ENCODE measurements at regions not wholly inside any gene's neighbourhood (a gene's known extent, or its start where the extent isn't known, plus 50 kb on each side); places are given as distances from the start of the nearest gene placed in this dataset.

DNA sequence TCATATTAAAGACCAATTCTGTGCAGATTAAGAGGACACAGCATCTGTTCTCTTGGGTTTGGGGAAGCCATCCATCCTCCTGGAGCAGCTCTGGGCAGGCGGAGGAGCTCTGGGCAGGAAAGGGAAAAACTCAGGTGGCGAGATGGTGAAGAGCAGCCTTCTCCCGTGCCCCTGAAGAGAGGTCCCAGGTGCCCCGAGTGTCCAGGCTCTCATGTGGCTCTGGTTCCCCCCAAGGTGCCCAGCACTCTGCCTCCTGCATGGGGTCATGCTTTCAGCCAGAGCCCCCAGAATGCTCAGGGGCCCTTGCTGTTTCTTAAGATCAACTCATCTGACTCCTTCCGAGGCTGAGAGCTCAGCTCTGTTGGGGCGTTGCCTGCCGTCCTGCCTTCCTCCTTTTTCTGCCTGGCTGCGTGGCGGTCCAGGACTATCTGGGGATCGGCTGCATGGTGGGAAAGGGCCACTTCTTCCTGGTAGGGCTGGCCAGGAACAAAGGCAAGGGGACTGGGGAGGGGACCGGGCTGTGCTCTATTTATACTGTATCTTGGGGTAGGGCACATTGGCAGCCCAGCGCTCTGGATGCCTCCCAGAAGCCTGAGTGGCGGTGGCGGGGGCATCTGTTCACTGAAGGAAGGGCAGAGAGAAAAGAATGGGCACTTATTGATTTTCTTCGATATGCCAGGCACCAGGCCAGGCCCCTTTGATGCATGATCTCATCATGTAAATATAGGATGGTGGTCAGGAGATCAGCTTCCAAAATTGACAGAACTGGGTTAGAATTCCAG lies 103.2 kb upstream of the SDK2 start:
- TF ChIP-seq JUN (IDR thresholded peaks at IDR 0.05; ENCODE audit: low read depth, low read length): no peak
- TF ChIP-seq NRF1 (IDR thresholded peaks at IDR 0.05; ENCODE audit: low read depth, low read length): no peak
- TF ChIP-seq SRF (IDR thresholded peaks at IDR 0.05; ENCODE audit: low read depth, low read length): no peak
- no peak for TF ChIP-seq SP2 (IDR thresholded peaks at IDR 0.05; ENCODE audit: low read length)
- TF ChIP-seq POLR2A (IDR thresholded peaks at IDR 0.05; ENCODE audit: control extremely low read depth in 1 of 2, low read depth in 2 of 2, low read length in 2 of 2): no peak
- TF ChIP-seq SAP30 (IDR thresholded peaks at IDR 0.05; ENCODE audit: insufficient read depth, insufficient replicate concordance, low read length): no peak
- TF ChIP-seq, protein P1, sequence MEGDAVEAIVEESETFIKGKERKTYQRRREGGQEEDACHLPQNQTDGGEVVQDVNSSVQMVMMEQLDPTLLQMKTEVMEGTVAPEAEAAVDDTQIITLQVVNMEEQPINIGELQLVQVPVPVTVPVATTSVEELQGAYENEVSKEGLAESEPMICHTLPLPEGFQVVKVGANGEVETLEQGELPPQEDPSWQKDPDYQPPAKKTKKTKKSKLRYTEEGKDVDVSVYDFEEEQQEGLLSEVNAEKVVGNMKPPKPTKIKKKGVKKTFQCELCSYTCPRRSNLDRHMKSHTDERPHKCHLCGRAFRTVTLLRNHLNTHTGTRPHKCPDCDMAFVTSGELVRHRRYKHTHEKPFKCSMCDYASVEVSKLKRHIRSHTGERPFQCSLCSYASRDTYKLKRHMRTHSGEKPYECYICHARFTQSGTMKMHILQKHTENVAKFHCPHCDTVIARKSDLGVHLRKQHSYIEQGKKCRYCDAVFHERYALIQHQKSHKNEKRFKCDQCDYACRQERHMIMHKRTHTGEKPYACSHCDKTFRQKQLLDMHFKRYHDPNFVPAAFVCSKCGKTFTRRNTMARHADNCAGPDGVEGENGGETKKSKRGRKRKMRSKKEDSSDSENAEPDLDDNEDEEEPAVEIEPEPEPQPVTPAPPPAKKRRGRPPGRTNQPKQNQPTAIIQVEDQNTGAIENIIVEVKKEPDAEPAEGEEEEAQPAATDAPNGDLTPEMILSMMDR (IDR thresholded peaks at IDR 0.05; ENCODE audit: control extremely low read depth in 1 of 3, insufficient read depth in 1 of 3, low read depth in 1 of 3, low read length in 3 of 3): no peak
- Histone ChIP-seq H2AFZ (ENCODE audit: low read length) (no peak overlapping the region), H3K27ac (ENCODE audit: low read depth, low read length) (no peak overlapping the region), H3K79me2 (ENCODE audit: control insufficient read depth in 1 of 2, insufficient read depth in 2 of 2, low read length in 2 of 2) (no peaks in the 10 kb centered on the region), H3K23me2 (ENCODE audit: low read depth, low read length) (no peaks in the 10 kb centered on the region), H4K5ac (ENCODE audit: insufficient read length, low read depth, low read length) (no peak overlapping the region), H3K4ac (replicated peaks; ENCODE audit: insufficient read length, low read depth, low read length) (no peak overlapping the region), H2BK120ac (replicated peaks; ENCODE audit: low read depth, low read length) (no peak overlapping the region), H3K9ac (replicated peaks in 1 of 4; ENCODE audit: extremely low read depth in 1 of 4, low read depth in 3 of 4, low read length in 3 of 4) (no peak overlapping the region), H3K56ac (replicated peaks; ENCODE audit: insufficient read length, low read depth, low read length) (no peak overlapping the region), H4K8ac (ENCODE audit: extremely low read depth, insufficient read depth, low read length) (no peak overlapping the region), H2BK5ac (ENCODE audit: low read depth, low read length) (no peak overlapping the region), H3K27me3 (replicated peaks in 1 of 4; ENCODE audit: control insufficient read depth in 3 of 4, extremely low read depth in 1 of 4, insufficient read depth in 3 of 4, low read length in 3 of 4) (no peaks in the 10 kb centered on the region), H2BK12ac (ENCODE audit: low read depth, low read length) (no peak overlapping the region), H3K14ac (ENCODE audit: insufficient read length) (no peak overlapping the region), H3K4me2 (ENCODE audit: insufficient read depth in 1 of 2, low read depth in 2 of 2, low read length in 2 of 2) (no peak overlapping the region), H2AK5ac (ENCODE audit: low read depth, low read length) (no peak overlapping the region; the same call in 1 of the 2 replicates), H3K4me1 (replicated peaks in 1 of 4; ENCODE audit: control insufficient read depth in 3 of 4, insufficient read depth in 4 of 4, low read length in 3 of 4) (peaks cover 0 to 3% (median 0%) of the 10 kb centered on the region in 4 experiments; a peak in 1 of 7 replicates), H4K91ac (replicated peaks; ENCODE audit: insufficient read length, low read length) (no peak overlapping the region), H2BK15ac (ENCODE audit: low read length) (no peak overlapping the region), H2BK20ac (ENCODE audit: low read length) (no peak overlapping the region), H3K18ac (ENCODE audit: extremely low read depth, low read length) (no peak overlapping the region), H3K9me3 (ENCODE audit: insufficient read depth in 2 of 2, low read depth in 1 of 2, low read length in 1 of 2) (no peaks in the 10 kb centered on the region; a peak in 1 of 4 replicates), H3K4me3 (ENCODE audit: extremely low read depth in 1 of 4, insufficient read depth in 2 of 4, low read depth in 3 of 4, low read length in 4 of 4) (no peak overlapping the region), H4K20me1 (replicated peaks in 1 of 2; ENCODE audit: control insufficient read depth in 1 of 2, insufficient read depth in 2 of 2, low read length in 2 of 2) (no peaks in the 10 kb centered on the region), H3K36me3 (ENCODE audit: control insufficient read depth in 2 of 4, insufficient read depth in 4 of 4, low read length in 3 of 4) (no peaks in the 10 kb centered on the region), H3K79me1 (ENCODE audit: low read depth, low read length) (no peaks in the 10 kb centered on the region), H3K23ac (ENCODE audit: insufficient read length) (no peak overlapping the region)
- POLR2A ChIA-PET (ENCODE audit: partially characterized antibody): interaction anchor here (0.6 to 1.3 kb wide), 3 partner anchors 8 to 10 kb away, joined by 3 read pairs; no protein-coding TSS in a partner anchor
- 78% methylated on average over 14 of the region's 15 CpGs; no CpG with 5 or more reads in 1 of the 2 experiments for WGBS, 2 experiments (ENCODE audit: extremely low coverage in 1 of 2, insufficient coverage in 1 of 2, insufficient read length in 1 of 2, insufficient replicate concordance in 2 of 2, low coverage in 1 of 2, low lambda C conversion rate in 2 of 2, missing lambda C conversion rate in 1 of 2)
- DNase-seq (ENCODE audit: low read depth in 1 of 2, low spot score in 2 of 2) (no peak), FAIRE-seq (no peak)
- CTCF ChIA-PET (ENCODE audit: partially characterized antibody): interaction anchor here (0.9 to 1.8 kb wide), 7 partner anchors 10 to 242 kb away, joined by 3 to 10 read pairs (median 4); no protein-coding TSS in a partner anchor
